GM12872 (cell line): ENCODE measurements at regions not wholly inside any gene's neighbourhood (a gene's known extent, or its start where the extent isn't known, plus 50 kb on each side); places are given as distances from the start of the nearest gene placed in this dataset.

Experiments
- CTCF ChIP-seq: IDR thresholded peaks from 3 replicates; pipeline ENCODE4 v1.5.1; 2011; ENCODE audit warnings: low read depth, mild to moderate bottlenecking, low read length, moderate library complexity; ENCODE audit not compliant: insufficient read depth

- no peak for TF ChIP-seq CTCF
Observed at GRCh38 chr15:47964229-47964628, 156.6 kb upstream of the SLC24A5 start.

GRCh38 chr15:47965297-47965696 is 155.5 kb upstream of the SLC24A5 start:
- TF ChIP-seq CTCF, result no peak

GRCh38 chr15:47968593-47968992 is 152.2 kb upstream of the SLC24A5 start:
- TF ChIP-seq CTCF, result no peak

GRCh38 chr15:47971637-47972036 is 149.2 kb upstream of the SLC24A5 start:
- no peak for TF ChIP-seq CTCF

GRCh38 chr15:47972738-47973137 is 148.1 kb upstream of the SLC24A5 start:
- no peak for TF ChIP-seq CTCF

GRCh38 chr15:47974724-47975123 is 146.1 kb upstream of the SLC24A5 start:
- no peak for TF ChIP-seq CTCF

GRCh38 chr15:47975427-47975826 is 145.4 kb upstream of the SLC24A5 start:
- TF ChIP-seq CTCF, result no peak

GRCh38 chr15:47983533-47983932 is 137.3 kb upstream of the SLC24A5 start:
- no peak for TF ChIP-seq CTCF
